T1000 (cell line): ENCODE measurements at regions not wholly inside any gene's neighbourhood (a gene's known extent, or its start where the extent isn't known, plus 50 kb on each side); places are given as distances from the start of the nearest gene placed in this dataset.
"Not testable (repeated sequence)": the region's sequence is repeated elsewhere in the genome, so short reads cannot be mapped to it uniquely, and the experiment has no call there.

Experiments
- DNase-seq: peaks from one replicate; lab custom pipeline; 2025; ENCODE audit warnings: mixed read lengths; lab: John Stamatoyannopoulos, UW

DNA sequence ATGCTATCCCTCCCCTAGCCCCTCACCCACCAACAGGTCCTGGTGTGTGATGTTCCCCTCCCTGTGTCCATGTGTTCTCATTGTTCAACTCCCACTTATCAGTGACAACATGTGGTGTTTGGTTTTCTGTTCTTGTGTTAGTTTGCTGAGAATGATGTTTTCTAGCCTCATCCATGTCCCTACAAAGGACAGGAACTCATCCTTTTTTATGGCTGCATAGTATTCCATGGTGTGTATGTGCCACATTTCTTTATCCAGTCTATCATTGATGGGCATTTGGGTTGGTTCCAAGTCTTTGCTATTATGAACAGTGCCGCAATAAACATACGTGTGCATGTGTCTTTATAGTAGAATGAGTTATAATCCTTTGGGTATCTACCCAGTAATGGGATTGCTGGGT is 120.4 kb upstream of the PODXL start:
- not testable (repeated sequence) for DNase-seq

GRCh38 chr7:131674131-131674530 is 117.7 kb upstream of the PODXL start:
- DNase-seq: no peak

GRCh38 chr7:131673576-131673975 is 117.1 kb upstream of the PODXL start:
- no peak for DNase-seq

GRCh38 chr7:131670406-131670805 is 114.0 kb upstream of the PODXL start:
- no peak for DNase-seq

- no peak for DNase-seq
These were observed 111.3 kb upstream of the PODXL start for GRCh38 chr7:131667699-131668098.

- no peak for DNase-seq
These were observed 108.6 kb upstream of the PODXL start for GRCh38 chr7:131665021-131665420.

GRCh38 chr7:131664570-131664969 is 108.1 kb upstream of the PODXL start:
- no peak for DNase-seq

- not testable (repeated sequence) for DNase-seq
These were observed 106.0 kb upstream of the PODXL start for GRCh38 chr7:131662301-131662873.

GRCh38 chr7:131657881-131658280 is 101.5 kb upstream of the PODXL start:
- DNase-seq: no peak

GRCh38 chr7:131656980-131657723 is 100.7 kb upstream of the PODXL start:
- no peak for DNase-seq

DNA sequence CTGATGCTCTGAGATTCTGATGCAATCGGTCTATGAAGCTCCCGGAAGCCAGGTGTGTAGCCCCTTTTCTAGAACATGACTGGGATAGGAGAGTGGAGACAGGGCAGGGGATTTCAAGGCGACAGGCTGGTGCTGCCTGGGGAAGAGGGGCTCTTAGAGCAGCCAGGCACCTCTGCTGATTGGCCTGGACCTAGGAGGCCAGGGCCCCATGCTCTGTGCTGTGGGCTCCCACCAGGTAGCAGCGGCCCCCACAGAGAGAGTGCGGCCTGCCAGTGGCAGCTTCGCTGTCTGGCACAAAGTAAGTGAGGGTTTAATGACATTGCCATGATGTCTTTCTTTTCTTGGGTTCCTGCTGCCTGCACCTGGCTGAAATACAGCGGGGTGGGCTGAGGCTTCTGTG is 99.4 kb upstream of the PODXL start:
- no peak for DNase-seq

GRCh38 chr7:131655447-131655846 is 99.0 kb upstream of the PODXL start:
- no peak for DNase-seq

GRCh38 chr7:131654668-131655326 is 98.4 kb upstream of the PODXL start:
- DNase-seq: peak; percentile 74

- no peak for DNase-seq
These were observed 97.8 kb upstream of the PODXL start for GRCh38 chr7:131654249-131654558.

GRCh38 chr7:131653418-131654248 is 97.2 kb upstream of the PODXL start:
- no peak for DNase-seq

- DNase-seq: no peak
These were observed 96.5 kb upstream of the PODXL start for GRCh38 chr7:131652934-131653333.

GRCh38 chr7:131652194-131652593 is 95.8 kb upstream of the PODXL start:
- no peak for DNase-seq

GRCh38 chr7:131649879-131650278 is 93.5 kb upstream of the PODXL start:
- no peak for DNase-seq

DNA sequence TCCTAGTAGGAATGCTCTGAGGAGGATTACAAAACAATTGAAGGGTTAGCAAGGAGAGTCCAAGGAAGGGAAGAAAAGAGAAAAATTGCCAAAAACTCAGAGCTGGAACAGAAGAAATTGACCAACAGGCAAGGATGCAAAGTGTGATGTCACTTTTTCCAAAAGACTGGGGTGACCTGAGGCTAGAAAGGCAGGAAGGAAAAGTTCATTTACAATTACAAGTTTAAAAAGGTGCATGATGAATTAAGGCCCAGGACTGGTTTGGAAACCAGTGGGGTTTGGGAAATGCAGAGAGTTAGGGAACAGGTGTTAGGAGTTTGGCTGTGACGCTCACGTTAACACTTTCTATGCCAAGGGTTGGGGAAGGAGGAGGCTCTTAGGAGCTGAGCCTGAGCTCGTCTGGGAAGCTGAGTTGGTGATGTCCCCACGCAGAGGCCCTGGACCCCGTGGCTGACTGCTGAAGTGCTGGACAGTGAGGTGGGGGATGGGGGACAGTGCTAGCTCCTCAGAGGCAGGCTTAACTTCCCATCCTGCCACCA is 92.6 kb upstream of the PODXL start:
- no peak for DNase-seq

DNA sequence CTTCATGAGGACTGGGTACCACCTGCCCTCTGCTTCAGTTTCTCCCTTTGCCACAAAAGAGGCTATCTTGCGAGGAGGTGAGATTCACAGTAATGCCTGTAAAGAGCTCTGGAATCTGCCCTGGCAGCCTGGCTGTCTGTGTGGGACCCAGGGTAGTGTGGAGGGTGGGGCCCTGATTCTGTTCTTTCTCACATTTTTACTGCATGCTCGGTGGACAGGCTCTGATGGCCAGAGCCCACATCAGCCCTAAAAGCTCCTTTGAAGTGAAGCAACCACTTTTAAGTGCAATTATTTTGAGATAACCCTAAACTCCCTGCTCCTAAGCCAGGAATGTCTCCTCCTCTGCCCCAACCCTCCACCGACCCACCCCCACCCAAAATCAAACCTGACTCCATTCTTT is 92.1 kb upstream of the PODXL start:
- DNase-seq: no peak

DNA sequence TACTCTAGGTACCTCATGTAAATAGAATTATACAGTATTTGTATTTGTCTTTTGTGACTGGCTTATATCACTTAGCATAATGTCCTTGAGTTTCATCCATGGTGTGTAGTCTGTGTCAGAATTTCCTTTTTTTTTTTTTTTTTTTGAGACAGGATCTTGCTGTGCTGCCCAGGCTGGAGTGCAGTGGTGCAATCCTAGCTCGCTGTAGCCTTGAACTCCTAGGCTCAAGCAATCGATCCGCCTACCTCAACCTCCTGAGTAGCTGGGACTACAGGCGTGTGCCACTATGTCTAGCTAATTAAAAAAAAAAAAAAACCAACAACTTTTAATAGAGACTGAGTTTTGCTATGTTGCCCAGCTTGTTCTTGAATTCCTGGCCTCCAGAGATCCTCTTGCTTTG is 89.8 kb upstream of the PODXL start:
- no peak for DNase-seq

- no peak for DNase-seq
These were observed 86.0 kb upstream of the PODXL start for GRCh38 chr7:131642429-131642828.
